Hindlimb muscle (tissue), 1 donor: ENCODE measurements at regions not wholly inside any gene's neighbourhood (a gene's known extent, or its start where the extent isn't known, plus 50 kb on each side); places are given as distances from the start of the nearest gene placed in this dataset.
"Not testable (repeated sequence)": the region's sequence is repeated elsewhere in the genome, so short reads cannot be mapped to it uniquely, and the experiment has no call there.

ENCODE experiments used
- DNase-seq: peaks from one replicate; pipeline ENCODE4 v3.0.0-alpha.2; 2013

DNA sequence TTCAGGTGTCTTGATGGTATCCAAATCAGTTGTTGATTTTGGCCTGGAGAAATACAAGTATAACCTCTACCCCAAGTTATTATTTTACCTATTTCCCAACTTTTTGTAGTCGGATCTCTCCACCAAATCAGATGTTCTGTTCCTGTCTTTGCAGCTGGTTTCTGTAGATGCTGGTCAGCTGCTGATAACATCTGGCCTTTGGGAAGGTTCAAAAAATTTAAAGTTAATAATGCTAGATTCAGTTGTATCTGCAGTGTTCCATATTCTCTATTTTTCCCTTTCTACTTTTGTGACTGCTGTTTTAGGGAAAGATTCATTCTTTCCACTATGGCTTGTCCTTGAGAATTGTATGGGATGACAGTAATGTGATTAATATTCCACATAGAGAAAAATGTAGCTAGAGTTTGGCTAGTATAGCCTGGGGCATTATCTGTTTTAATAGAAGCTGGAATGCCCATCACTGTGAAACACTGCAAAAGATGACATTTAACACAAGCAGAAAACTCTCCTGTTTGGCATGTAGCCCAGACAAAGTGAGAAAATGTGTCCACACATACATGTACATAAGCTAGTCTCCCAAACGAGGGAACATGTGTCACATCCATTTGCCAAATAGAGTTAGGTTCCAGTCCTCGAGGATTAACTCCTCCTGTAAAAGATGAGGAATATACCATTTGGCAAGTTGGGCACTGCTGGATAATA lies 99.2 kb downstream of the ZNF100 start:
- peak; percentile 33 for DNase-seq

DNA sequence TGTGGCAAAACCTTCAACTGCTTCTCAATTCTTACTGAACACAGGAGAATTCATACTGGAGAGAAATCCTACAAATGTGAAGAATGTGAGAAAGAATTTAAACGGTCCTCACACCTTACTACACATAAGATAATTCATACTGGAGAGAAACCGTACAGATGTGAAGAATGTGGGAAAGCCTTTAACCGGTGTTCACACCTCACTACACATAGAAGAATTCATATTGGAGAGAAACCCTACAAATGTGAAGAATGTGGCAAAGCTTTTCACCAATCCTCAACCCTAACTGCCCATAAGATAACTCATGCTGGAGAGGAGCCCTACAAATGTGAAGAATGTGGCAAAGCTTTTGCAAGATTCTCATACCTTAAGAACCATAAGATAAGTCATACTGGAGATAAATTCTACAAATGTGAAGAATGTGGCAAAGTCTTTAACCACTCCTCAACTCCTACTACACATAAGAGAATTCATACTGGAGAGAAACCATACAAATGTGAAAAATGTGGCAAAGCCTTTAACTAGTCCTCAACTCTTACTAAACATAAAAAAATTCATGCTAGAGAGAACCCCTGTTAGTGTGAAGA lies 111.7 kb downstream of the ZNF100 start:
- DNase-seq: no peak

DNA sequence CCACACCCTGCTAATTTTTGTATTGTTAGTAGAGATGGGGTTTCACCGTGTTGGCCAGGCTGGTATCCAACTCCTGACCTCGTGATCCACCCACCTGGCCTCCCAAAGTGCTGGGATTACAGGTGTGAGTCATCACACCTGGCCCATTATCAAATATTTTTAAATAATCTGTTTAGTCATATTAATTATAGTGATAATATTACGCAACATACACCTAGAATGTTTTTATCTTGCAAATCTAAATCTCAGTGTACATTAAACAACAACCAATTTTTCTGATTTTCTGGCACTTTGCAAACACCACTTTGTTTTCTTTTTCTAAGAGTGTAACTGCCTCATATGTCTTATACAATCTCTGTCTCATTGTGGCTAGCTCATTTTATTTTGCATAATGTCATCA lies 115.9 kb downstream of the ZNF100 start:
- DNase-seq: not testable (repeated sequence)

DNA sequence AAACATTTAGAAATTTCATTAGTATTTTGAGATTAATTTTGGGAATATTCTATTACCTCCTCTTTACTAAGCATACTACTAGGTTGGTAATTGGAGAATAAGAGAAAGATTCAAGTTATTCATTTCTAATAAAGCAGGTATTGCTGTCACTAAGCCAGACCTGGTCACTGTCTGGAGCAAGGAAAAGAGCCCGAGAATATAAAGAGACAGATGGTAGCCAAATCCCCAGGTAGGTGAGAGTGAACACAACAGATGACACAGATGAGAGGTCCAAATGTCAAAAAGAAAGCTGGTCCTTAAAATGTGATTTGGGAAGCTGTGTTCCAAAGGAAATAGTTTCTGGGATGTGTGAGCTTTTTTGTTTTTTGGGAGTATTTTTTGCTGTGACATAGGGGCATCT lies 128.6 kb downstream of the ZNF100 start:
- no peak for DNase-seq

DNA sequence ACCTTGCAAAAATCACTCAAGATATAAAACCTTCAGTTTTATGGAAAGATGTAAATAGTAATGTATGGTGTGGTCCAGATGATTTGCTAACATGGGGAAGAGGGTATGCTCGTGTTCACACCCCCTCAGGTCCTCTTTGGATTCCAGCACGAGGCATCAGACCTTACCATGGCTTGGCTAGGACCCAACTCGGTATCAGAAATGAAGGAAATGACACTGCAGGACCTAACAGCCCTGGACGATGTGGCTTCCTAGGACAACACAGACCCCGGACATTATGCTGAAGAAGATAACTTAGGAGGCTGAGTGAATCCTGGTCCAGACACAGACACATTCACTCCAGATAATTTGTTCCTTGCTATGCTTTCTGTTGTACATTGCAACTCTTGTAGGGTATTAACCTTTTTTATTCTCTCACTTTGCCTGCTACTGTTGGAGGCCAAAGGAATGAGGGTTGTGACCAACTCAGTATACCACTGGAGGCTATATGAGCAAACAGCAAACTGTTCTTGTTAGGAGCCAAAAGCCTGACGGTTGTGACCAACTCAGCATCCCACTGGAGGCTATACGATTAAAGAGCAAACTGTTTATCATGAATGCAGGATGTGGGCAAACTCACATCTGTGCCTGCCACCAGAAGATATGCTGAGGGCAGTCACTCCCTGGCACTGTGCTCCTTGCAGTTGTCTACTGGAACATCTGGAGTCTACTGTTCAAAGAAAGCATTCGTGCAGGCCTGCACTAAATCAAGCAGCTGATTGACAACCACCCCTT lies 121.7 kb downstream of the ZNF429 start:
- DNase-seq: no peak

DNA sequence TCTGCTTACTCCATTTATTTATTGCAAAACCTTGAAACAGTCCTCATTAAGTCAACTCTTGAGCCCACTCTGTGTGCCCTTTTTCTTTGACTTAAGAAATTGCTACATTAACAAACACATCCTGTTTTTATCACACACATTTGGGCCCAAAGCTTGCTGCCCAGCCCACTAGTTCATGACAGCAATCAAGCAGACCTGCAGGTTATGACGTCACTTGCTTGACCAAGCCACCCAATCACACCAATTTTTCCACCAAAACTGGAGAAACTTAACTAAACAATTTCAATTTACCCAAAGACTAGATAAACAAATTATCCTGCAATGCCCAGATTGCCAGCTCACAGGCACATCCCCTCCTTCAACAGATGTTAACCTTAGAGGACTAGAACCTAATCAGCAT lies 120.7 kb downstream of the ZNF429 start:
- DNase-seq: no peak

DNA sequence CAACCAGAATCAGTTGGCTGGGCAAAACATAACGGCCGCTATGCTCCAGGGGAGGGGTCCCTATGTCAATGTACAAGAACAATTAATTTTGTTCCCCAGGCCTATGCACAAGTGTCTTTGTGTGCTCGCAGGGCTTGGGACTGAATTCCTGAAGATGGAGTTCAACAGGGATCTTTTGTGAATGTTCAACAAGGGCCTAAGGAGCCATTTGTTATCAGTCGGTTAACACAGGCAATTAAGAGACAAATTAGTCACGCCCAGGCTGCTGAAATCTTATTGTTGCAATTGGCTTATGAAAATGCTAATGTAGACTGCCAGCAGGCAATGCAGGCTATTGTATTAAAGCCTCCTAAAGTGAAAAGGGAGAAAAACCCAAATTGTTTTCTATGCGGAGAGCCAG lies 117.5 kb downstream of the ZNF429 start:
- no peak for DNase-seq

DNA sequence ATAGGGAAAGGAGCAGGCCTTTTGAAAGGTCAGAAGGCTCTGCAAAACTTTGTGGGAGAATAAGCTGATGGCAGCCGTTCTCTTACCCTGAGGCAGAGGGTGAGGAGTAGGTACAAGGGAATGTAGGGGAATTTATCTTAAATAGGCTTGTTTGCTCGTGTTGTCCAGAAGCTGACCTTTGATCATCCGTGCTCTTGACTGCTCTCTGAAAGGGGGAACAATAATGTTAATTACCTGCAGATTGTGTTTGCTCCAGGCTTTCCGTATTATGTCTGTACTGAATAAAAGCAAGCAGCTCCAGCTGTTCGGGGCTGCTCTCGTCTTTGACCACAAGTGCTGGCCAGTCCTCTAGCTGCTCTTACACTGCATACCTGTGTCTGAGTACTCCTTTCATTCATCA lies 116.3 kb downstream of the ZNF429 start:
- no peak for DNase-seq

GRCh38 chr19:21617740-21618339 lies 112.4 kb downstream of the ZNF429 start:
- DNase-seq: no peak

GRCh38 chr19:21614776-21615175 lies 109.4 kb downstream of the ZNF429 start:
- not testable (repeated sequence) for DNase-seq

GRCh38 chr19:21613201-21613600 lies 107.8 kb downstream of the ZNF429 start:
- not testable (repeated sequence) for DNase-seq

GRCh38 chr19:21612403-21612872 lies 107.0 kb downstream of the ZNF429 start:
- DNase-seq: no peak

DNA sequence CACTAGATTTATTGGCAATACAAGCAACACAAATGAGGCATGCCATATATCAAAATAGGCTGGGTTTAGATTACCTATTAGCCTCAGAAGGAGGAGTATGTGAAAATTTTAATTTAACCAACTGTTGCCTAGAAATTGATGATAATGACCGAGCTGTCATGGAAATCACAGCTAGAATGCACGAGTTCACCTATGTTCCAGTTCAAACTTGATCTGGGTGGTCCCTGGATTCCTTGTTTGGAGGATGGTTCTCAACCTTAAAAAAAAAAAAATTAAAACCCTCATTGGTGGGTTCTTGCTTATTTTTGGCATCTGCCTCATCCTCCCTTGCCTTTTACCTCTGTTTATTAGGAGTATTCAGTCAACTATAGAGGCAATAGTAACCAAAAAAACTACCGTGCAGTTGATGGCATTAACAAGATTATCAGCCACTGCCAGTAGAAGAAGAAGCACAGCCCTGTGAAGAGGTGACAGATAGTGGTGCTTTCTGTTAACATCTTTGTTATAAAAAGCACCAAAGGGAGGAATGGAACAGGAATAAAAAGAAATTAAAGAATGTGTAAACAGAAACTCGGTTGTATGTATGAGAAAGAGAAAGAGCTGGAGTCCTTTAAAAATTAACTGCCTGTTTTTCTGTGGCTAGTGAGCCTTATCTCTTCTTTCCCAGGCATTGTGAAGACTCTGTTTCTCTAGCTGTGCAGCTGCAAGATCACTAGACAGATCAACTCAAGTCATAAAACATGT lies 106.4 kb downstream of the ZNF429 start:
- DNase-seq: no peak

DNA sequence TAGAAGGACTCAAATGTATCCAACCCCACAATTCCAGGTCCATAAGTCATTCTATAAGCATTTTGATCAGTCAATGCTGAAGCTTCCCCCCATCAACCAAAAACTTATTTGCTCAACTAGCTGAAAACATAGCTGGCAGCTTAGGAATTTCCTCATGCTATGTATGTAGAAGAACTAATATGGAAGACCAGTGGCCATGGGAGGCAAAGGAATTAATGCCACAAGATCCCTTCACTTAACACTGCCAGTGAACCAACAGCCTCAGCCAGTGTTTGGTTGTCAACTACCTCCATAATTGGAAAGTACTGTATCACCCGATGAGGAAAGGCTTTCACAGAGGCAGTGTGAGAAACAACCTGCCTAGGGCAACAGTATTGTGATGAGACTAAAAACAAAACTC lies 105.4 kb downstream of the ZNF429 start:
- DNase-seq: no peak

DNA sequence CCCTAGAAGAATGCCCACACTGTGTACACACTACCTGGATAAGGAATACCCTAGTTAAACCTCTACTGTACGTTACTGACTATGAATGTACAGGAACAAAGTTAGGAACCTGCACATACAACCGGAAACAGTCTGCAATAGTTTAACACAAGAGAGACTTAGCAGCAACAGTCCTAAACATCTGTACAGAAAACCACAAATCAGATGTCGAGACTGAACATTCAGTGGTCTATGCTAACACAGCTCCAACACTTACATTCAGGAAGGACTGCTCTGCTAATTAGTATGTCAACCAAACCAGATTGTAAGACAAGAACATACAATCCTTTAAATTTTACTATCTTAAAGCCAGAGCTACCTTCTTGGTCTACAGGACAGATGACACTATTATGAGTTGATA lies 104.9 kb downstream of the ZNF429 start:
- DNase-seq: no peak

- DNase-seq: no peak
Observed at GRCh38 chr19:21608571-21608970, 103.2 kb downstream of the ZNF429 start.

GRCh38 chr19:21607449-21607848 lies 102.0 kb downstream of the ZNF429 start:
- DNase-seq: no peak

- DNase-seq: not testable (repeated sequence)
Observed at GRCh38 chr19:21607011-21607410, 101.6 kb downstream of the ZNF429 start.

DNA sequence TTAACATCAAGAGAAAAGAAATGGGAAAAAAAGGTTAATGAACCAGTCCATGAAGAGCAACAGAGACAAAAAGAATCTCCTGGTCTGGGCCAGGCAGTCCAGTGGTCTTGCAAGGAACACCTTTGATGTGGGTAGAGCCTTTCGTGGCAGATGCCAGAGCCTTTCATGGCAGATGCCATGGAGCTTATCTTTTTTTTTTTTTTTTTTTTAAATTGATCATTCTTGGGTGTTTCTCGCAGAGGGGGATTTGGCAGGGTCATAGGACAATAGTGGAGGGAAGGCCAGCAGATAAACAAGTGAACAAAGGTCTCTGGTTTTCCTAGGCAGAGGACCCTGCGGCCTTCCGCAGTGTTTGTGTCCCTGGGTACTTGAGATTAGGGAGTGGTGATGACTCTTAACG lies 100.9 kb downstream of the ZNF429 start:
- not testable (repeated sequence) for DNase-seq

DNA sequence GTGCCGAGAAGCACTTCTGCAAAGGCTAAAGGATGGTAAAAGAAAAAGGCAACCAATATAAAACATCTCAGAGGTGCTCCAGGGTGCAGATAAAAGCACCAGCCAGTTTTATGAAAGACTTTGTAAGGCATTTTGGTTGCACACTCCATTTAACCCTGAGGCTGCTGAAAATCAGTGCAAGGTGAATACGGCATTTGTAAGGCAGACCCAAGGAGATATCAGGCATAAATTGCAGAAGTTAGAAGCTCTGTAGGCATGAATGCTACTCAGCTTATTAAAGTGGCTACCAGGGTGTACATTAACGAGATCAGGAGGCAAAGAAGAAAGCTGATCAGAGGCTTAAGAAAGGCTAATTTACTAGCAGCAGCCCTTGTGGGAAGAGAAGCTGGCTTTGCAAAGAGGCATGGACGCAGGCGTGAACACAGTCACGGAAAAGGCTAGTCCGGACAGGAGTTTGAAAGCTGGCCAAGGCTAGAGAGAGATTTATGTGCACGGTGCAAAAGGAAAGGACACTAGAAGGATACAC lies 99.6 kb downstream of the ZNF429 start:
- DNase-seq: peak; percentile 28
